GM23248 (cell line): ENCODE measurements at regions not wholly inside any gene's neighbourhood (a gene's known extent, or its start where the extent isn't known, plus 50 kb on each side); places are given as distances from the start of the nearest gene placed in this dataset.
"Not testable (repeated sequence)": the region's sequence is repeated elsewhere in the genome, so short reads cannot be mapped to it uniquely, and the experiment has no call there.

Experiments used
- DNase-seq: peaks from one replicate; pipeline ENCODE4 v3.0.0-alpha.2; 2015
- H2AFZ ChIP-seq: fragments of 200-600 bp; sonication (generic); 2 replicates; pipeline ENCODE4 v1.6.1; 2016; ENCODE audit warnings: antibody characterized with exemption
- H3F3A ChIP-seq: fragments of 200-600 bp; sonication (generic); 2 replicates; pipeline ENCODE4 v1.6.1; 2016; ENCODE audit warnings: mild to moderate bottlenecking, antibody characterized with exemption, mixed run types; ENCODE audit not compliant: insufficient read depth
- H3K27ac ChIP-seq: fragments of 200-600 bp; sonication (generic); 2 replicates; pipeline ENCODE4 v1.5.1; 2016; ENCODE audit warnings: mild to moderate bottlenecking
- H3K27me3 ChIP-seq: fragments of 200-600 bp; sonication (generic); replicated peaks from 2 replicates; pipeline ENCODE4 v1.6.1; 2016; ENCODE audit warnings: mild to moderate bottlenecking; ENCODE audit not compliant: insufficient read depth
- H3K36me3 ChIP-seq: fragments of 200-600 bp; sonication (generic); 2 replicates; pipeline ENCODE4 v1.6.1; 2016; ENCODE audit warnings: low read depth, mild to moderate bottlenecking
- H3K4me1 ChIP-seq: fragments of 200-600 bp; sonication (generic); 2 replicates; pipeline ENCODE4 v1.6.1; 2016; ENCODE audit warnings: mild to moderate bottlenecking; ENCODE audit not compliant: insufficient read depth
- H3K4me2 ChIP-seq: fragments of 200-600 bp; sonication (generic); one replicate; pipeline ENCODE4 v1.6.1; 2016; ENCODE audit warnings: mild to moderate bottlenecking; ENCODE audit not compliant: unreplicated experiment
- H3K4me3 ChIP-seq: fragments of 200-600 bp; sonication (generic); 2 replicates; pipeline ENCODE4 v1.5.1; 2016; ENCODE audit warnings: mild to moderate bottlenecking
- H3K79me2 ChIP-seq: fragments of 200-600 bp; sonication (generic); 2 replicates; pipeline ENCODE4 v1.6.1; 2016; ENCODE audit warnings: mild to moderate bottlenecking; ENCODE audit not compliant: insufficient read depth
- H3K9ac ChIP-seq: fragments of 200-600 bp; sonication (generic); 2 replicates; pipeline ENCODE4 v1.6.1; 2016; ENCODE audit warnings: mild to moderate bottlenecking
- H3K9me2 ChIP-seq: fragments of 200-600 bp; sonication (generic); 2 replicates; pipeline ENCODE4 v1.6.1; 2016; ENCODE audit warnings: mixed run types, mild to moderate bottlenecking, moderate library complexity; ENCODE audit not compliant: insufficient read depth
- H3K9me3 ChIP-seq: fragments of 200-600 bp; sonication (generic); one replicate; pipeline ENCODE4 v1.6.1; 2017; ENCODE audit warnings: low read depth
- H4K20me1 ChIP-seq: fragments of 200-600 bp; sonication (generic); 2 replicates; pipeline ENCODE4 v1.6.0; 2016; ENCODE audit not compliant: insufficient read depth
- EZH2 ChIP-seq: fragments of 200-600 bp; sonication (generic); IDR thresholded peaks from 2 replicates; pipeline ENCODE4 v1.6.1; 2018; ENCODE audit warnings: antibody characterized with exemption, mild to moderate bottlenecking; ENCODE audit not compliant: insufficient read depth, poor library complexity, severe bottlenecking
- EZH2phosphoT487 ChIP-seq: fragments of 200-600 bp; sonication (generic); IDR thresholded peaks from 2 replicates; pipeline ENCODE4 v1.6.1; 2018; ENCODE audit warnings: antibody characterized with exemption, moderate library complexity, mild to moderate bottlenecking, low read depth; ENCODE audit not compliant: insufficient read depth
- WGBS, 2 experiments: methylation state at CpG; one replicate each; pipeline ENCODE4 v1.1.6; 2015 to 2017; ENCODE audit warnings: low lambda C conversion rate in 2 of 2, low coverage in 1 of 2; ENCODE audit errors: missing lambda C conversion rate in 2 of 2; 5-methylcytosine and 5-hydroxymethylcytosine counted together
- in situ Hi-C: fragments of 300-500 bp; cut with MboI; formaldehyde crosslinking; loops from 2 replicates; pipeline ENCODE4 v1.15.0; 2020

GRCh38 chr2:211204456-211204855, 648.1 kb downstream of the CPS1 start:
- Histone ChIP-seq H2AFZ (no peak overlapping the region), H3K9me2 (no peaks in the 10 kb centered on the region), H3K4me1 (no peaks in the 10 kb centered on the region), H3K36me3 (no peaks in the 10 kb centered on the region), H3K4me3 (no peak overlapping the region), H3K9me3 (no peaks in the 10 kb centered on the region), H3K27ac (no peak overlapping the region), H3K4me2 (no peak overlapping the region), H3K79me2 (no peaks in the 10 kb centered on the region), H3K27me3 (no peaks in the 10 kb centered on the region), H3K9ac (no peak overlapping the region), H3F3A (no peaks in the 10 kb centered on the region), H4K20me1 (no peaks in the 10 kb centered on the region)
- no peak for DNase-seq
- in situ Hi-C loops = no loop called here
- TF ChIP-seq EZH2phosphoT487 (no peak), EZH2 (no peak)
- 11 to 23% methylated on average over 2 of the region's 2 CpGs for WGBS, 2 experiments

- Histone ChIP-seq H2AFZ (no peak overlapping the region), H3K9me2 (no peaks in the 10 kb centered on the region), H3F3A (no peaks in the 10 kb centered on the region), H3K9me3 (no peaks in the 10 kb centered on the region), H3K36me3 (no peaks in the 10 kb centered on the region), H3K79me2 (no peaks in the 10 kb centered on the region), H3K9ac (no peak overlapping the region), H3K4me3 (no peak overlapping the region), H3K4me2 (no peak overlapping the region), H3K4me1 (no peaks in the 10 kb centered on the region), H4K20me1 (no peaks in the 10 kb centered on the region), H3K27ac (no peak overlapping the region), H3K27me3 (no peaks in the 10 kb centered on the region)
- DNase-seq = no peak
- no peak for TF ChIP-seq EZH2phosphoT487
- TF ChIP-seq EZH2 = no peak
- in situ Hi-C loops = no loop called here
- 32 to 35% methylated on average over 6 of the region's 6 CpGs for WGBS, 2 experiments
Observed at GRCh38 chr2:211204902-211205301, 648.5 kb downstream of the CPS1 start.

GRCh38 chr2:211205358-211205757, 649.0 kb downstream of the CPS1 start:
- TF ChIP-seq EZH2phosphoT487 (no peak), EZH2 (no peak)
- no peak overlapping the region for H3K27ac ChIP-seq
- no peaks in the 10 kb centered on the region for H3K9me2 ChIP-seq
- in situ Hi-C loops = no loop called here
- no peaks in the 10 kb centered on the region for H3K36me3 ChIP-seq
- H3K27me3 ChIP-seq = no peaks in the 10 kb centered on the region
- H3K79me2 ChIP-seq = no peaks in the 10 kb centered on the region
- WGBS, 2 experiments = 0% methylated on average over 1 of the region's 1 CpG
- H3K9me3 ChIP-seq = no peaks in the 10 kb centered on the region
- DNase-seq = no peak
- H3K4me2 ChIP-seq = no peak overlapping the region
- no peak overlapping the region for H3K4me3 ChIP-seq
- no peaks in the 10 kb centered on the region for H3F3A ChIP-seq
- H4K20me1 ChIP-seq = no peaks in the 10 kb centered on the region
- H2AFZ ChIP-seq = no peak overlapping the region
- H3K9ac ChIP-seq = no peak overlapping the region
- H3K4me1 ChIP-seq = no peaks in the 10 kb centered on the region

- no peaks in the 10 kb centered on the region for H3K9me2 ChIP-seq
- H3K27ac ChIP-seq = no peak overlapping the region
- H3K4me1 ChIP-seq = no peaks in the 10 kb centered on the region
- no peaks in the 10 kb centered on the region for H4K20me1 ChIP-seq
- in situ Hi-C loops = no loop called here
- H3K27me3 ChIP-seq = no peaks in the 10 kb centered on the region
- TF ChIP-seq EZH2 (no peak), EZH2phosphoT487 (no peak)
- no peak overlapping the region for H2AFZ ChIP-seq
- H3K36me3 ChIP-seq = no peaks in the 10 kb centered on the region
- no peak overlapping the region for H3K4me3 ChIP-seq
- H3K79me2 ChIP-seq = no peaks in the 10 kb centered on the region
- no peak overlapping the region for H3K9ac ChIP-seq
- no peak for DNase-seq
- no peaks in the 10 kb centered on the region for H3K9me3 ChIP-seq
- no peak overlapping the region for H3K4me2 ChIP-seq
- H3F3A ChIP-seq = no peaks in the 10 kb centered on the region
Observed at GRCh38 chr2:211205836-211206235, 649.4 kb downstream of the CPS1 start.

GRCh38 chr2:211216221-211216620, 659.8 kb downstream of the CPS1 start:
- no peak overlapping the region for H3K9ac ChIP-seq
- no peak overlapping the region for H2AFZ ChIP-seq
- H4K20me1 ChIP-seq = no peaks in the 10 kb centered on the region
- in situ Hi-C loops = no loop called here
- H3K4me1 ChIP-seq = no peaks in the 10 kb centered on the region
- no peak overlapping the region for H3K4me3 ChIP-seq
- H3K79me2 ChIP-seq = no peaks in the 10 kb centered on the region
- no peak overlapping the region for H3K4me2 ChIP-seq
- H3K27ac ChIP-seq = no peak overlapping the region
- no peaks in the 10 kb centered on the region for H3K27me3 ChIP-seq
- H3K9me2 ChIP-seq = no peaks in the 10 kb centered on the region
- TF ChIP-seq EZH2 = no peak
- no peak for TF ChIP-seq EZH2phosphoT487
- DNase-seq = peak; percentile 0
- no peaks in the 10 kb centered on the region for H3K9me3 ChIP-seq
- 0% methylated on average over 1 of the region's 1 CpG for WGBS, 2 experiments
- no peaks in the 10 kb centered on the region for H3K36me3 ChIP-seq
- no peaks in the 10 kb centered on the region for H3F3A ChIP-seq

- H3K27ac ChIP-seq, H4K20me1 ChIP-seq, H3K27me3 ChIP-seq, H3K9ac ChIP-seq, H3F3A ChIP-seq, H2AFZ ChIP-seq, H3K79me2 ChIP-seq, H3K4me1 ChIP-seq, DNase-seq, H3K4me2 ChIP-seq, in situ Hi-C loops, H3K9me3 ChIP-seq, H3K36me3 ChIP-seq, H3K9me2 ChIP-seq, H3K4me3 ChIP-seq: not testable (repeated sequence)
- WGBS, 2 experiments = 8 to 60% methylated on average over 4 to 15 of the region's 15 CpGs
Observed at GRCh38 chr2:211219548-211219947, 663.1 kb downstream of the CPS1 start.
